ENCODE measurements at regions not wholly inside any gene's neighbourhood (a gene's known extent, or its start where the extent isn't known, plus 50 kb on each side); places are given as distances from the start of the nearest gene placed in this dataset.
"Not testable (repeated sequence)": the region's sequence is repeated elsewhere in the genome, so short reads cannot be mapped to it uniquely, and the experiment has no call there.

DNA sequence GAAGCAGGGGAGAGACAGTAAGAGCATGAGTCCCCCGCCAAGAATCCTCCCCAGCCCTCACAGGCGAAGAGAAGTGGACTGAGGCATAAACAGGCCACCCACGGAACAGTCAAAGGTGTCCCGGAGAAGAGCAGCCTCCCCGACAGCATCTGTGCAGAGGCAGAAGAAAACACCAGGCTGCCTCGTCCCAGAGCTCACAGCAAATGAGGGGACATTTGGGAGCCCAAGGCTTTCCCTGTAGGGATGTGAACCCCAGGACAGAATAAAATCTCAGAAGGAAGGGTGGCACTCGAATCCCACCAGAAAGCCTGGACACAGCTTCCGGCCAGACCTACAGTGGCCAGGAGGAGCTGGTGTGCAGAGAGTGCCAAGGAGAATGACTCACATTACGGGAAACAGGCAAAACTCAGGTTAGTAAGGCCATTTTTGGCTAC, 90.4 kb downstream of the DLL1 start:
- DNase-seq (ENCODE audit: low read depth in 3 of 3, low spot score in 2 of 3), result no peak

DNA sequence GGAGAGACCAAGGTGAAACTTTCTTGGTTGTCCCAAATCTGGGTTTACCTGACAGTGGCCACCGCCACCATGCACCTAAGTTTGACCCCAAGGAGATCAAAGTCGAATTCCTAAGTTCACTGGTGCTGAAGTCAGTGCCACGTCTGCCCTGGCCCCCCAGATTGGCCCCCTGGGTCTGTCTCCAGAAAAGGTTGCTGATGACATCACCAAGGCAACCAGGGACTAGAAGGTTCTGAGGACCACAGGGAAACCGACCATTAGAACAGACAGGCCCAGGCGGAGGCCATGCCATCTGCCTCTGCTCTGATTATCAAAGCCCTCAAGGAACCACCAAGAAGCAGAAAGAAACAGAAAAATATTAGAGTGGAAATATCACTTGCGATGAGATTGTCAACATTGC, 91.2 kb downstream of the DLL1 start:
- no peak for DNase-seq (ENCODE audit: low read depth in 3 of 3, low spot score in 2 of 3)

DNA sequence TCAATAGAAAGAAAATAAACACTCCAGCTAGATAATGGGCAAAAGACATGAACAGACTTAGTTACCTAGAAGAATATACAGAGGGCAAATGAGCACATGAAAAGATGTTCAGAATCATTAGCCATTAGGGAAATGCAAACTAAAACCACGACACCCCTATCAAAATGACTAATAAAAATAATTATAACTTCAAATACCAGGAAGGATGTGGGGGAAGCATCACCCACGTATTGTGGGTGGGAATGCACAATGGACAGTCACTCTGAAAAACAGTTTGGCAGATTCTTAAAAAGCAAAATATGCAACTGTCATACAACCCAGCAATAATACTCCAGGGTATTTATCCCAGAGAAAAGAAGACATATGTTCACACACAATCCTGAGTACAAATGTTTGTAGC, 92.6 kb downstream of the DLL1 start:
- DNase-seq (ENCODE audit: low read depth in 3 of 3, low spot score in 2 of 3), result no peak

DNA sequence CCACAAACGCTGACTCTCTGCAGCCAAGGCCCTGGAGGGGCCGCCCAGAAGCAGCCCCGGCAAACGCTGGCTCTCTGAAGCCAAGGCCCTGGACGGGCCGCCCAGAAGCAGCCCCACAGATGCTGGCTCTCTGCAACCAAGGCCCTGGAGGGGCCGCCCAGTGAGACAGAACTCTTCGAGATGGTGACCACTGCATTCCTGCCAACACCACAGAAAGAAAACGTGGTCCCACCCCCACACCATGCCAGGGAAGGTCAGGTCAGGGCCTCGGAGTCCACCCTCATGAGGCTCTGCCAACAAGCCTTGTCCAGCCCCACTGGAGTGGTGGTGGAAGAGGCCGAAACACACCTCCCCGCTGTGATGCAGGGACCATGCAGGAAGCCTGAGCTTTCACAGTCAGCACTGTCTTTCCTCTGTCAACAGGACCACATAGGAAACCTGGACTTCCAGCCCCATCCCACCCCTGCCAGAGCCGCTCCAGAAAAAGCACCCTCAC, 97.5 kb downstream of the DLL1 start:
- no peak for DNase-seq (ENCODE audit: low read depth in 3 of 3, low spot score in 2 of 3)

DNA sequence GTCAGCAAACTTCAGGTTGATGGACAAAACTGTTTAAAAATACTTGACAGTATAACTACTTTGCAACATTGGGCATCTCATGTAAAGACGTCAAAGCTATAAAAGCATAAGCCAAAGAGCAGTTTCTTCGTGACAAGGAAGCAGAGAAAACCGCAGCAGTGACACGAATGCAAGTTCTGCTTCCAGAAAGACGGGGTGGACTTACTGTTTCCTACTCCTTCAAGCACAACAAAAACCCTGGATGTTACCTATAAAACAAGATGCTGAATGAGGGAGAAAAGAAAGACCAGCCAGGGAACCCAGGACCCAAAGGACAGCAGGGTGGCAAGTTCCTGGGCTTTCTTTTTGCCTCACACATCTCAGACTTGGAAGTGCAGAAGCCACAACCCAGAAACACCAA, 98.0 kb downstream of the DLL1 start:
- DNase-seq (ENCODE audit: low read depth in 3 of 3, low spot score in 2 of 3), result no peak

DNA sequence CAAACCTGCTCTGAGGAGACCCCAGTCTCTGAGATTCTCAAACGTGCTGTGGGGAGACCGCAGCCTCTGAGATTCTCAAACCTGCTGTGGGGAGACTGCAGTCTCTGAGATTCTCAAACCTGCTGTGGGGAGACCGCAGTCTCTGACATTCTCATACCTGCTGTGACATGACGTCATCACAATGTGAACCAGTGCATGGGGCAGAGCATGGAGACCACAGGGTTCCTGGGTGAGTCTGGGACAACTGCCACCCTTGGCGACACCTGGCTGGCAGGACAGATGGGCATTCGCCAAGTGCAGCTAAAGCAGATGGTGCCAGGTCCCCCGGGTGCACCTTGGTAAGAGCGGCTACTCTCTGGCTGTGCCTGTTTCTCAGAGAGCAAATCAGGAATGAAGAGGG, 98.8 kb downstream of the DLL1 start:
- DNase-seq (ENCODE audit: low read depth in 3 of 3, low spot score in 2 of 3), result not testable (repeated sequence)

DNA sequence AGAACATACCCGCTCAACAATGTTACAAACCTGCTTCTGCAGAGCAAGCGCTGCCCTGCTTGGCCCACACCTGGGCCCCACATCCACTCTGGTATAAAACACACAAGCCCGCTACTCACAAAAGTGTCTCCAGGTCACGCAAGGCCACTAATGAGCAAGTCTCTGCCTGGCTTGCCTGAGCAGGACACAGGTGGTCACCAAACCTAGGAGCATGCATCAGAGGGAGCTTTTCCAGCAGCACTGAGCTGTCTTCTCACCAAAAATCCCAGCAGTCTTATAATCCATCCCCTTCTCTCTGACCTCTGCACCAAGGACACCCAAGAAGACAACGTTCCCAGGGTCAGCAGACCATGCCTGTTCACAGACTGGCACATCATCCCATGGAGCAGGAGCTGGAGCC, 100.8 kb downstream of the DLL1 start:
- DNase-seq (ENCODE audit: low read depth in 3 of 3, low spot score in 2 of 3), result no peak

DNA sequence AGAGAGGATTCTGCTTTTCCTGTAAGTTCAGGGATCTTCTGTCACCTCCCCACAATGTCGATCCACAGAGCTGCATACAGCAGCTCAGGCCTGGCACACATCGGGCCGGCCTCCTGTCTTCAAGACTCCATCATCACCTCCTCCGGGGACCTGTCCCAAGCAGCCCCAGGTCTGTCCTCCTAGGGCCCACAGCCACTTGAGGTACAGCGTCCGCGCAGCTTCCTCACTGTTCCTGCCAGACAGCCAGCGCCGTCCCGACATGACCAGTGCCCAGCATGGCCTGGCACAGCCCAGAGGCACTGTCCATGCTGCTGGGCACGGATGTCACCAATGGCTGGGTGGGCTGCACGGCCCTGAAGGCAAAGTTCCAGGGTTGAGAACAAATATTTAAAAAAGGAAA, 101.6 kb downstream of the DLL1 start:
- no peak for DNase-seq (ENCODE audit: low read depth in 3 of 3, low spot score in 2 of 3)

DNA sequence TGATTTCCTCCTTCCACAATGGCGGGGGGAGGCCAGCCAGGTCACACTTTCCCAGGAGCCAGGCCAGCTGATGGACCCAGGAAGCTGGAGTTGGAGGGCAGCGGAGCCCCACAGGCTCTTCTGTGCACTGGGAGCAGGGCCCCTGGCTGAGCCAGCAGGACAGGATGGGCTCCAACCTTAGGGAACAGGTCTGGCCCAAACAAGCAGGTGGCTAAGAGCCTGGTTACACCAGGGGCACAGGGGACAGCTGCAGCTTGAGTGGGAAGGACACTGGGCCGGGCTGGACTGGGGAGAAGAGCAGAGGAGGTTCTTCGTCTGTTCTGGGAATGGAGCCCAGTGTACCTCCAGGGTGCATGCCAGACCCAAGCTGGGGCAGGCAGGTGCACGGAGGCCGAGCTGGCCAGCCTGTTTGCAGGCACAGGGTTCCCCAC, 102.3 kb downstream of the DLL1 start:
- no peak for DNase-seq (ENCODE audit: low read depth in 3 of 3, low spot score in 2 of 3)

DNA sequence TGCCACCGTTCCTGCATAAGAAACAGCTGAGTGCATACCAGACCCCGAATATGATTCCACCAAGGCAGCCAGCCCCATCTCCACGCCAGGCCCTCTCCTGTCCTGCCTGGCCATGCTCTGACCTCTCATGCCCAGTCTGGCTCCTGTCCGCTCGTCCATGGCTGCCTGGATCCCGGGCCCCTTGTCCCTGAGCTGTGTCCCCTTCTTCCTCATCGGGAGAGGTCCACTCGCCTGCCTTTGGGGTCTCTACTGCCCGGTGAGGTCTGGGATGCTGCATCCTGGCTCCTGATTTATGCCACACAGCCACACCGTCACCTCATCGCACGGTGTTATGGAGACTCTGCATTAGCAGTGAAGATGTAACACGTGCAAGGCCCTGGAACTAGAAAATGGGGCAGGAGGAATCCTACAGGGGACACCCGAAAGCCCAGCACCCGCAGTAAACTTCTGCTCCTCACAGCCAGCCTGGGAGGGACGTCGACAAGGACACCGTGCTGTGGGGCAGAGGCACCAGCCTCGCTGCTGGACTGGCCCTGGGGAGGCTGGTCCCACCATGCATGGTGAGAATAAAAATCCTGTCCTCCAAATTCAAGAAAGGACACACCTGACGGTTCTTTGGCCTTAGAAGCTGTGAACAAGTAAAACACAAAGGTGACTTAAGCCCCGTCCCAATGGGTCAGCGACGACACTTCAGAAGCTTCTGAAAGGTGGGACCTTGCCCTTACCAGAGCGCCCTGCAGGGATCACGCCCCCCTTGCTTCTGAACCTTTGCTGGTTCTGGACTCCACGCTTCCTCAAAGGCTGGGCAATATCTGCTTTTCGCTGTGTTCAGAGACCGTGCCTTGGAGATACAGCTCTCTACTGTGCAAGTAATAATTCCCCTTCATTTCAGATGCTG, 103.0 kb downstream of the DLL1 start:
- no peak for DNase-seq (ENCODE audit: low read depth in 3 of 3, low spot score in 2 of 3)

DNA sequence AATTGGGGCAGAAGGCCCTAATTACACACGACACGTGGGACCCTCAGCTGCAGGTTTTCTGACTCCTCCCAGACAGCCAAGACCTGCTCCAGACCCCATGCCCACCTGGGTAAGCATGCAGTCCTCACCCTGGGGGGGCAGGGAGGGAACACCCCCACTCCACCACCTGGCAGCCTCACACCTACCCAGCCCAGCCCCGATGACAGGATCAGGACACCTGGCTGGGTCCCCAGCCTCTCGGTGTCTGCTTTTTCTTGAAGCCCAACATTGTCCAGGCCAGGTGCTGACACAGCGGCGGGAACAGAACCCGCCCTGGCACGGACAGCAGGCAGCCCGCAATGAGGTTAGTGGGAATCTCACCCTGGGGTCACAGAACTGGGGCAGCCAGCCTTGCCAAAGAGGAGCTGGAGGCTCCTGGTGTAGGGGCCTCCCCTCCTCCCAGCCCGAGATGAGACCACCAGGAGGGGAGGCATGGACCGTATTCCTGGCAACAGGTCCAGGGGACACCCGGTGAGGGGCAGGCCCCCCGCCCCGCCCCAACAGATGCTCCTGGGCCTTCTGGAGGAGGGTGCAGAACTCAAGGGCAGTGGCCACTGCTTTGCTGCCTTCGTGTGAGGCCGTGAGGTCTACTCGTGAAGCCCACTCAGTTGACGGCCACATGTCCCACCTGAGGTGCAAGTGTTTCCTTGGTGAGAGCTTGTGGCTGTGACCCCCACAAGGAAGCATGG, 103.8 kb downstream of the DLL1 start:
- no peak for DNase-seq (ENCODE audit: low read depth in 3 of 3, low spot score in 2 of 3)

DNA sequence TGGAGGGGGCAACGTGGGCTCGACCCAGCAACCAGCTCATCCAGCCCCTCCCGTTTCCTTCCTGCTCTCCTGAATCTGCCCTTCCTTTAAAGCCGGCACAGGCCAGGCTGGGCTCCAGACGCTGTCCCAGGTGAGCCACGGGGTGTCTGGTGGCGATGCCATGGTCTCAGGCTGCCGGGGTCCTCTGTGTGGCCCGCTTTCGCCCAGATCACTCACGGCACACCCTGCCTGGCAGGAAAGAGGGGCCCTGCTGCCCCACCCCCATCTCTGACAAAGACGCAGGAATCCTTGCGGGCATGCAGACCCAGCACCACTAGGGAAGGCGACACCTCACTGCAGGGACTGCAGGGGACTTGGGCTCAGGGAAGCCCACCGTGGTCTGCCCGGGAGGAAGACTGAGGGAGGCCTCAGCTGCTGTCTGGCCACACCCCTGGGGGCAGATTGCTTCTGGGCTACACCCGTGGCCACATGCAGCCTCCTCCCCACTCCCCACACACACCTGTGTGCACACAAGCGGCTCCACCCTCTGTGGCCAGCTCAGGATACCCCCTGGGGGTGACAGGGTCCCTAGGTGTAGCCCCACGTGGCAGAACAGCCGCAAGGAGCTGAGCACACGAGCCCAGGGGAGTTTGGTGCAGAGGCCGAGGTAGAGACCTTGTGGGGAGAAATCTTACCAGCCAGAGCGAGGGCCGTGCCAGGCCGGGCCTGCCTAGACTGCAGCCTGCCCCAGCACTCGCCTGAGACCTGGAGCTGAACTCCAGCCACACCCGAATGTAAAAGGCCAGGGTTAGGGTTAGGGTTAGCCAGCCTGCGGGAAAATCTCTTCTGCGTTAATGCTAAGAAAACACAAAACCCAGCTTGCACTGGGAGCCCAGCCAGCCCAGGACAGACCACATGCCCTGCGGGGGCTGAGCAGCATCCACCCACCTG, 104.6 kb downstream of the DLL1 start:
- DNase-seq (ENCODE audit: low read depth in 3 of 3, low spot score in 2 of 3), result no peak

DNA sequence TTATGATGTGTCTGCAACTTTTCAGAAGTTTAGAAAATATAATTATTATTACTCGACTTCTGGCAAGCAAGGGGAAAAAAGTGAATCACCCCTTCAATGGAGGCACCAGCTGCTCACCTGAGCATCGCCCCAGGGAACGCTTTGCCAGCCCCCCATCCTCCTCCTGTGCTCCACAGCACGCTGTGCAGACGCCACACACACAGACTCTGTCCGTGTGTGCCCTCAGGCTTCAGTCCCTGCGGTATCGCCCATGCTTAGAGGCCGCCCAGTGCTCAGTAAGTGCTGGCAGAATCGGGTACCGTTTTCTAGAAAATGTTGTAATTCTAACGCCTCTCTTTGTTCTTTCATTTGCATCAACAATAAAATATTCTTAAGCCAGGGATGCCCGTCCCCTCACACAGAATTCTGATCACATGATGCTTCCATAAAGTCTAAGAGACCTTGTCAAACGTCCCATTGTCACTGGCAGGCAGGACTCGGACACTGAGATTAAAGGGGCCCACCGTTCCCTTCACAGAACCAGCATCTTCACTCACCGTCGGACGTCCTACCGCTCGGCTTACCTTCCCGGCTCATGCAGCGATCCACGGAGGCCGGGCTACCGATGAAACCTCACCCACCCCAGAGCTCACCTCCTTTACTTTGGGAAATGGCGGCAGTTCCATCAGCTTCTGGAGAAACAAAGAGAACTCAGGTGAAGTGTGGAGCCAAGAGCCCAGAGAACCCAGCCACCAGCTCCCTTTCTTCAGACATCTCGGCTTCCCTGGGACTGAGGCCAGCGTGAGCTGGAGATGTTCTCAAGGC, 105.5 kb downstream of the DLL1 start:
- DNase-seq (ENCODE audit: low read depth in 3 of 3, low spot score in 2 of 3), result no peak

DNA sequence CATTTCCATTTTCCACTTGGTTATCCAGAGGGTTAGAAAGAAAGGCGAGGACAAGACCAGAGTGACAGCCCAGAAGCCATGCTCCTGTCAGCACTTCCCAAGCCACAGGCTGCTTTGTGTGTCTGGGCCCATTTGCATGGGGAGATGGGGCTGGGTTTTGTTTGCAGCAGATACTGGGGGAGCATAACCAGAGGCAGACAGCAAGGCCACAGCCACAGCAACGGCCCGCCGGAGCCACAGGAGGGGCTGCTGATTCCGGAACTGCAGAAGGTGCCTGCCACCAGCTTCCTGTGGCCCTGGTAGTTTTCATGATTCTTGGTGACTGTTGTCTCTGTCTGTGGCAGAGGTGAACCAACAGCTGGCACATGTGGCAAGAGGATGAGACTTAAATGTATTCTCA, 106.6 kb downstream of the DLL1 start:
- no peak for DNase-seq (ENCODE audit: low read depth in 3 of 3, low spot score in 2 of 3)

DNA sequence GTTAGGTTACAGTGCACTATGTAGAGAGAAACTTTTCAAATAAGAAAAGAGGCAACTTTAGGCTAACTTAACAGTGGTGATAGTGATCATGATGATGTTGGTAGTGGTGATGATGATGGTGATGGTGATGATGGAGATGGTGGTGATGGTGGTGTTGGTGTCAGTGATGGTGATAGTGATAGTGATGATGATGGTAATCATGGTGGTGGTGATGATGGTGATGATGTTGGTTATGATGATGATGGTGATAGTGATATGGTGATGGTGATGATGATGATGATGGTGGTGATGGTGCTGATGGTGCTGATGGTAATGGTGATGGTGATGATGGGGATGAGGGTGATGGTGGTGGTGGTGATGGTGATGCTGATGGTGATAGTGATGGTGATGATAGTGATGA, 107.4 kb downstream of the DLL1 start:
- no peak for DNase-seq (ENCODE audit: low read depth in 3 of 3, low spot score in 2 of 3)

DNA sequence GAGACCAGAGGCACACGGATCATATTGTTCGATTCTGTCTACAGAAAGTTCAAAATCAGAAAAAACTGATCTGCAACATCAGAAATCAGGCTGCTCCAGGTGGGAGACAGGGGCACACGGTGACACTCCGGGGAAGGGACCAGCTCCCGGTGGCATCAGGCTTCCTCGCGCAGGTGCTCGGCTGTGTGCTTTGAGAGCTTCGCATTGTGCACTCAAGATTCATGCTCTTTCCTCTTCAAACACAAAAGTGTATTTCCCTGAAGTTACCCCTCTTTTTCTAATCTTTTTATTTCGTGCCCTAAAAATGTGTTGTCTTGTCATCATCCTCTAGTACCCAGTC, 108.1 kb downstream of the DLL1 start:
- no peak for DNase-seq (ENCODE audit: low read depth in 3 of 3, low spot score in 2 of 3)

DNA sequence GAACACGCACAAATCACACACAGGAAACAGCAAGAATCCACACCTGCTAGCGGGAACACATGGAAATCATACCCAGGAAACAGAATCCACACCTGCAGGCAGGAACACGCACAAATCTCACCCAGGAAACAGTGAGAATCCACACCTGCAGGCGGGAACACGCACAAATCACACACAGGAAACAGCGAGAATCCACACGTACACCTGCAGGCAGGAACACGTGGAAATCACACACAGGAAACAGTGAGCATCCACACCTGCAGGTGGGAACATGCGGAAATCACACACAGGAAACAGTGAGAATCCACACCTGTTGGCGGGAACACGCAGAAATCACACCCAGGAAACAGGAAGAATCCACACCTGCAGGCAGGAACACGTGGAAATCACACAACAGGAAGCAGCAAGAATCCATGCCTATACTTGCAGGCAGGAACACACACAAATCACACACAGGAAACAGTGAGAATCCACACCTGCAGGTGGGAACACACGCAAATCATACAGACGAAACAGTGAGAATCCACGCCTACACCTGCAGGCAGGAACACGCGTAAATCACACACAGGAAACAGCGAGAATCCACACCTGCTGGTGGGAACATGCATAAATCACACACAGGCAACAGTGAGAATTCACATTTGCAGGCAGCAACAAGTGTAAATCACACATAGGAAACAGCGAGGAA, 108.6 kb downstream of the DLL1 start:
- DNase-seq (ENCODE audit: low read depth in 3 of 3, low spot score in 2 of 3), result no peak

DNA sequence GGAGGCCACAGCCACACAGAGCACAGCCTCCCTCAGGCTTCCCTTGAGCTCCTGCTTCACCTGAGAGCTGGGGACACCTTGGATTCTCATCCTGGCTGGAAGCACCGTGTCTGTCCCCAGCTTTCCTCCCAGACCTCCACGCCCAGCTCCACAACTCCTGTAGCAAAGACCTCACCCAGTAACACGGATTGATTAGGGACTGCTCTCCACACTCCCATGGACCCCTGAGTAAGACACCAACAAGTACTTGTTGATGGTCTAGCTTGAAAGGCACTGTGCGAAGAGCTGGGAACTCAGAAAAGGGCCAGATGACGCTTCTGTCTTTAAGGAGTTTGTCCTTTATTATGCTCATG, 109.6 kb downstream of the DLL1 start:
- no peak for DNase-seq (ENCODE audit: low read depth in 3 of 3, low spot score in 2 of 3)

DNA sequence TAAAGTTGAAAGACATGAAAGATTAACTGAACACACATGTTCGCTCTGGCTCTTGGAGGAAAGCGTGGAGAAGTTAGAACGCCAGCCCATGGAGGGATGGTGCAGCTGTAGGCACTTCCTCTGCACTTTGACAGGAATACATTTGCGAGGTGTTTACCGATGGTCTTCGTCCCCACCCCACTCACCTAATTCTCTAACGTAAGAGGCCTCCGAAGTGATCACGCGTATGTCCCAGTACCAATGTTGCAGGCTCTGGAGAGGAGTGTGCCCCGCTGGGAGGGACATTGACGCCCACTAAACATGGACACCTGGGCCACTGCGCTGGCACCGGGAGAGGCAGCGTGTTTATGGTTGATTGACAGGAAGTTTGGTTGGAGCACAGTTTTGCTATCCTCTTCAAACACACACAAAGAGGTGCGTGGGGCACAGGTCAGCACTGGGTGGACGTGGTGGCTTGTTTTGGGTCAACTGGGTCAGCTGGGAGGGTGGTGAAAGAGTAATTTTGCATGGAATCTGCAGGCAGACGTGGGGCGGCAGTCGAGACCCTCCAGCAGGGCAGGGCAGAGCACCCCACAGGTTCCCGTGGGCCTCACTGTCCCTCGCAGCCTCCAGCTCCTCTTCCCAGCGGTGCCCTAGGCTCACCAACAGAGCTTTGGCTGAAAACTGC, 110.1 kb downstream of the DLL1 start:
- no peak for DNase-seq (ENCODE audit: low read depth in 3 of 3, low spot score in 2 of 3)
